Skin epidermis (tissue), 12 donors: ENCODE measurements at regions not wholly inside any gene's neighbourhood (a gene's known extent, or its start where the extent isn't known, plus 50 kb on each side); places are given as distances from the start of the nearest gene placed in this dataset.
"Not testable (repeated sequence)": the region's sequence is repeated elsewhere in the genome, so short reads cannot be mapped to it uniquely, and the experiment has no call there.

Experiments used
- H3K27ac ChIP-seq, 21 experiments: fragments of 200-600 bp; sonication (generic) in 11 of 21; one replicate each; pipeline ENCODE4 v1.5.0; 2020; ENCODE audit warnings: mild to moderate bottlenecking in 3 of 21, inconsistent platforms in 2 of 21, moderate library complexity in 2 of 21
- H3K4me3 ChIP-seq, 7 experiments: fragments of 200-600 bp; sonication (generic) in 2 of 7; one replicate each; pipeline ENCODE4 v1.5.0; 2020; ENCODE audit warnings: inconsistent platforms in 2 of 7, mild to moderate bottlenecking in 2 of 7, moderate library complexity in 1 of 7

DNA sequence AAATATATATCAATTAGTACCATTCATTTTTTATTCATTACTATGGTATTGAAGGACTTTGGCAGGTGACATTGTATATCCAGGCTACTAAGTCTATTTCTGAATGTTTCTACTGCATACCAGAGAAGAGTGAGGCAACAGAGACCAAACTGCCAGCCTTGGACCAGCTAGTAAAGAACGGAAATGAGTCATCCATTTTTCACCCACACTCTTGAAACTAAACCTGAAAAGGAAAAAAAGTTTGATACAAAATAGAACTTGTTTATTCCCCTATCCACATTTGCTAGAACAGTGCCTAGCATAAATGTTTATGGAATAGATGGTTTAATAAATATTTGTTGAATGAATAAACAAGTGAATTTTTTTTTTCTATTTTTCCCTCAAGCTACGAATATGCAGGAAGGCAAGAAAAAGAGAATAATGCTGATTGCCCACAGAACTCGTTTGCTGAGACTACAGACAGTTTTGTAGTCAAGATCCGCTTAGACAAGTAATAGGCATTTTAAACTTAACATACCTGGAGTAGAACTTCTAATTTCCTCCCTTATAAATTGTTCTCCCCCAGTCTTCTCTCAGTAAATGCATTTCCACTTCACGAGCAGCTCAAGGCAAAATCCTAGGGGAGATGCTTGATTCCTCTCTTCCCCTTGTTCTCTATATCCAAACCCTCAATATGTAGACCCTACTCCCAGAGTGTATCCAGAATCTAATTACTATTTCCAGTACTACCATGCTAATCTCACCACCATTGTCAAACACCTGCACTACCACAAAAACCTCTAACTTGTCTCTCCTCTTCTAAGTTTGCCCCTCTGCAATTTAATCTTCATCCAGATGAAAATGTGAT, 146.2 kb upstream of the RASA1 start:
- H3K4me3 ChIP-seq, result no peak overlapping the region

DNA sequence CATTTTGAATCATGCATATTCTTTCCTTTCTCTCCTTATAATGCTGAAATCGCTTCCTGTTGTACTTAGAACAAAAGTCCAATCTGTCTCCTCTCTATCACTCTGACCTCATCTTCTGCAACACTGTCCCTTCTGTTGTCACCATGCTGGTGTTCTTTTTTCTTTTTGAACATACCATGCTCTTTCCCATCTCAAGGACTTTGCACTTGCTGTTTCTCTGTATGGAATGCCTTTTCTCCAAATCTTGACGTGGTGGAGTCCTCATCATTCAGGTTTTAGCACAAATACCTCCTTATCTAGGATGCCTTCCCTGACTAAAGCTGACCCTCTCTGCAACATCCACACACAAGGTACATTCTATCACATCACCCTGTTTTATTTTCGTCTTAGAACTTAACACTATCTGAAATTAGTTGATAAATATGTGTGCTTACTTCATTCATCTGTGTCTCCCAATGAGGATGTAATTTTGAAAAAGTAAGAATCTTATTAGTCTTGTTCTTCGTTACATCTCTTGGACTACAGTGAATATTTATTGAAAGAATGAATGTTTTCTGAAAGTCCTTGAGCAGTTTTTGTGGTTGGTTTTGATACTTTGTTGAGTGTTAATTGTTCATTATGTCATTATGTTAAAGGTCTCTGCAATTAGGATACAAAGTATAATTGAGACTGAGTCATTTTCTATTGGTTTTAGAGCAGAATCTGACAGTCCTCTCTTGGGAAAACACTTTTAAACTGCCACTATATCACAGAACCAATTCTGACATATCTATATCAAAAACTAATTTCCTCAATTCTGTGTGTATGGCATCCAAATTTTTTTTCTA, 145.3 kb upstream of the RASA1 start:
- peak overlapping the region in 10 of 21 experiments; percentile 23 to 87 (median 64) for H3K27ac ChIP-seq
- no peak overlapping the region for H3K4me3 ChIP-seq

More for the DNA sequence above, 146.2 kb upstream of the RASA1 start:
- peak overlapping the region in 14 of 21 experiments; percentile 36 to 87 (median 63) for H3K27ac ChIP-seq

DNA sequence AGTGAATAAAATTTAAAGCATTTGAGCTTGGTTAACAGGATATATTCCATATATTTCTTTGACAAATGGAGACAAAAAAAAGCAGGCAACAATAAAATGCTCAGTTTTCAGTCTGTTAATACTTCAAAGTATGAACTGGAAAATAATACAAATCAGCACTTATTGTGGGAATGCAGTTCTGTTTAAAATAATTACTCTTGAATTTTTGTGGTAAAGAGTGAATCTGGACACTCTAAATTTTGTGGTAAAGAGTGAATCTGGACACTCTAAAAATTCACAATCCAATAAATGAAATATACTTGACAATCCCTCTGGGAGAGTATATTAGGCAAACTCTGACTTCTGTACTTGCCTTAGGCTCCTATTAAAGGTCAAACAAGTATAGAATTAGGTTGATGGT, 141.9 kb upstream of the RASA1 start:
- Histone ChIP-seq H3K27ac (no peak overlapping the region), H3K4me3 (no peak overlapping the region)

DNA sequence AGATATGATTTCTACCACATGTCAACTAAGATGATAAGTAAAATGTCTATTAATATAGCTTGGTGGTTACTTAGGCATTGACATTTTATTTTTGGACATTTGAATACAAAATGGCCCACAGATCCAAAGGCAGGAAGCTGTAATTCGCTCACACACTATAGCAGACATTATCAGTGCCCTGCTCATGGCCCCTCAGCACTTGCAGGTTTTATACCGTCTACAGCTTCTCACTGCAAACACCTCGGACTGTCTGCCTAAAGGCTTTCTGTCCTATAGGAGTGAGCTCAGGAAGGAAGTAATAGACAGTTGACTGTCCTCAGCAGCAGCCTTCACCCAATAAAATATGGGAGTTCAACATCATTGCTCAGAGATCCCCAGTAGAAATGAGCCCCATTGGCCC, 140.8 kb upstream of the RASA1 start:
- Histone ChIP-seq H3K4me3 (no peak overlapping the region), H3K27ac (no peak overlapping the region)

DNA sequence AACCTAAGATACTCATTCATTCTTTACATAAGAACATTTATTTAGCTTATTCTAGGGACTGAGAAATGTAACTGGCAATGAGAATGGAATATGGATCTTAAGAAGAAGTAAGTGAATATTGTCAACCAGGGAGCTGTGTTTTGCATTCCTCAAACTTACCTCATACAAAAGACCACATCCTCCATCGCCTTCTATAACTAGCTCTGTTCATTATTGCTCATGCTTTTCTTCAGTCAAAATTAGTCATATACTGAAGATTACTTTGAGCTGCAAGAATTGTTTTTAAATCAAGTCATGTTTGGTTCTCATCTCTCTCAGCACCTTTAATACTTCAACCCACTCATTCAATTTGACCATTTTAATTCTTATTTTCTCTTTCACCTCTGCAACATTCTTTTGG, 140.3 kb upstream of the RASA1 start:
- Histone ChIP-seq H3K27ac (no peak overlapping the region), H3K4me3 (no peak overlapping the region)

DNA sequence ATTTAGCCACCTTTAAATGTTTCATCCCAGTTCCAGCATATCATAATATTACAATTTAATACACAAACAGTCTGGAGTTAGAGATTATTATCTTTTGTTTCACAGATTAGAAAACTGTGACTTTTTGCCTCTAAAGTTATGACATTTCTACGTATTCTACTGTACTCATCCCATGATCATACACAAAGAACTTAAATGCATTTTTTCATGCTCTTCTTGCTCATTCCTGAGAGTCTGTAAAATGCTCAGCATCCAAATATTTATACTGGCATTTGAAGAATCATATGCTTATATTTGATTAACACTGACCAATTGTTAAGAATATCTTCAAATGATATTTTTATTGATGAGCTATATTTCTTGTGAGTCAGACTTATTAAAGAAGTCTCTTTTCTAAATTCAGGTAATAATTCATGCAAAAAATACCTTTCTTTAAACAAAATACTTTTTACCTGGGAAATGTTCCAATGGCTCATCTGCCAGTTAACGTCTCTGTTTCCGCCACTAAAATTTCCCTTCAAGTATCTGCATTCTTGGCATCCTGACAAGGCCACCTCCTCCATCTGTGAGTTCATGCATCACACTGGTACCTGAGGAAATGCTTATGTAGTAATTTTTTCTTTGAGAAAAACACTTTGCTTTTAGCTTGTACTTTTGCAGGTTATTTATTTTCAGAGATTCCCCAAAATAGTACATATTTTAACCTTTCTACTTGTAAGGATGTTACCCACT, 139.6 kb upstream of the RASA1 start:
- H3K27ac ChIP-seq, result no peak overlapping the region

DNA sequence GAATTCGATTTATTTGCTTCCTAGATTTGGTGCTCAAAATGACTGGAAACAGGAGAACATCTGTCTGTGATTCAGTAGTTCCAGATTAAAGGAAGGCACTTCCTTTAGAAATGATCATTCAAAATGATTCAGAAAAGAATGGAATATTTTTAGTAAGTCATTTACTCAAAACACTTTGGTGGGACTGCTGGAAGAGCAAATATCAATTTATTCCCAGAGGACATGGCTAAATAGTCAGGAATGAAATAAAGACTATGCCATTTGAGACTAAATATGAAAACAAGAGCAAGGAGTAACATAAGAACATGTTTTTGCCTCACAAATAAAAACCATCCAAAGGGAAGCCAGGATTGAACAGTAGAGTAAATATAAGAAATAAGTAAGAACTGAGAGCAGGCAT, 138.6 kb upstream of the RASA1 start:
- no peak overlapping the region for H3K4me3 ChIP-seq
- H3K27ac ChIP-seq, result no peak overlapping the region

More for the DNA sequence above, 139.6 kb upstream of the RASA1 start:
- H3K4me3 ChIP-seq, result no peak overlapping the region

DNA sequence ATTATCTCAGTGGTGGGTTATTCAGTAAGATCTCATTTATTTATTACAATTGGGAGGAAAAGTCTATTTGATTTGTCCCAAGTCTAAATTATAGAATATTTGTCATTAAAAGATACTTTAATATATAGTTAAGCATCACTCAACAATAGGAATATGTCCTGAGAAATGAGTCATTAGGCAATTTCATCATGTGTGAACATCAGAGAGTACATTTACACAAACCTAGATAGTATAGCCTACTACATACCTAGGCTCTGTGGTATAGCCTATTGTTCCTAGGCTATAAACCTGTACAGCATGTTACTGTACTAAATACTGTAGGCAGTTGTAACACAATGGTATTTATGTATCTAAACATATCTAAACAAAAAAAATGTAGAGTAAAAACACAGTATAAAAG, 135.0 kb upstream of the RASA1 start:
- no peak overlapping the region for H3K4me3 ChIP-seq
- H3K27ac ChIP-seq, result no peak overlapping the region

DNA sequence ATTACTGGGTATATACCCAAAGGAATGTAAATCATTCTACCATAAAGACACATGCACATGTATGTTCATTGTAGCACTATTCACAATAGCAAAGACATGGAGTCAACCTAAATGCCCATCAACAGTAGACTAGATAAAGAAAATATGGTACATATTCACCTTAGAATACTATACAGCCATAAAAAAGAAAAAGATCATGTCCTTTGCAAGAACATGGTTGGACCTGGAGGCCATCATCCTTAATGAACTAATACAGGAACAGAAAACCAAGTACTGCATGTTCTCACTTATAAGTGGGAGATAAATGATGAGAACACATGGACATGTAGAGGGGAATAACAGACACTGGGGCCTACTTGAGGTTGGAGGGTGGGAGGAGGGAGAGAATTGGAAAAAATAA, 133.2 kb upstream of the RASA1 start:
- H3K27ac ChIP-seq, H3K4me3 ChIP-seq: not testable (repeated sequence)

DNA sequence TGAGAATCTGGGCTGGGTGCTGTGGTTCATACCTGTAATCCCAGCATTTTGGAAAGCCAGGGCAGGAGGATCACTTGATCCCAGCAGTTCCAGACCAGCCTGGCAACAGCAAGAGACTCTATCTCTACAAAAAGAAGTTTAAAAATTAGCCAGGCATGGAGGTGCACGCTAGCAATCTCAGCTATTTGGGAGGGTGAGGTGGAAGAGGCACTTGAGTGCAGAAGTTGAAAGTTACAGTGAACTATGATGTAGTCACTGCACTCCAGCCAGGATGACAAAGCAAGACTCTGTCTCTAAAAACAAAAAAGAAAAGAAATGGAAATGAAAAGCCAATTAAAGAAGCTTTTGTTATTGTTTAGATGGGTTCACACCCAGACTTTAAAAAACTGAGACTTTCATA, 131.6 kb upstream of the RASA1 start:
- no peak overlapping the region for H3K4me3 ChIP-seq
- H3K27ac ChIP-seq, result no peak overlapping the region

DNA sequence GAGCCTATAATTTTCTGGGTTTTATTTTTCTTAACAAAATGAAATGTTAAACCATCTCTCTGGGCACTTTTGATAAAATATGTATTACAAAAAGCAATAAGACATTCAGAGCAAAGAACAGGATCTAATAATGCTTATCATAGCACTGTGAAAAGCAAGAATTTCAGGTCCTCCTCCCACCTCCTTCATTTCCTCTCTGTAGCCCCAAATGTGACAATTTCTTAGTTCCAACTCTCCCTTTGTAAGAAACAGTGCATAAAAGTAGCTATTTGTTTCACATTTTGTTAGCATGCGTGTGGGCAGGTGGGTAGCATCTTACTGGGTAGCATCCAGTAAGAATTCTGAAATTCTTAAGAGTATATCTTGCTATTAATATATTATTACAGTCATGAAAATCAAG, 130.9 kb upstream of the RASA1 start:
- Histone ChIP-seq H3K27ac (no peak overlapping the region), H3K4me3 (no peak overlapping the region)

DNA sequence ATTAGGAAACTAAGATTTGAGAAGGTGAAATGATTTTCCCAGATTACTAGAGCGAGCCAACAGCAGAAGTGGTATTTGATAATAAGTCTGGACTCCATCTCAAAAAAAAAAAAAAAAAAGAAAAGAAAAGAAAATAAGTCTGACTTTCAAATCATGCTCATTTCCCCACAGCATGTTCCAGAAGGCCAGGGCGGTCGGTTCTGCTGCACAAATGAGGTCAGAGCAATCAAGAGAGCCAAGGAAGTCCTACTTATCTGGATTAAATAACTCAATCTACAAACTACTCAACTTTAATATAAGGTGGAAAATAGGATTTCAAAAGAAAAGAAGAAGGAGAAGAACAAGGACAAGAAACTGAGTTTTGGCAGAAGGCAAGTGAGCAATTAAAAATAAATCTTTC, 130.4 kb upstream of the RASA1 start:
- Histone ChIP-seq H3K27ac (no peak overlapping the region), H3K4me3 (no peak overlapping the region)

DNA sequence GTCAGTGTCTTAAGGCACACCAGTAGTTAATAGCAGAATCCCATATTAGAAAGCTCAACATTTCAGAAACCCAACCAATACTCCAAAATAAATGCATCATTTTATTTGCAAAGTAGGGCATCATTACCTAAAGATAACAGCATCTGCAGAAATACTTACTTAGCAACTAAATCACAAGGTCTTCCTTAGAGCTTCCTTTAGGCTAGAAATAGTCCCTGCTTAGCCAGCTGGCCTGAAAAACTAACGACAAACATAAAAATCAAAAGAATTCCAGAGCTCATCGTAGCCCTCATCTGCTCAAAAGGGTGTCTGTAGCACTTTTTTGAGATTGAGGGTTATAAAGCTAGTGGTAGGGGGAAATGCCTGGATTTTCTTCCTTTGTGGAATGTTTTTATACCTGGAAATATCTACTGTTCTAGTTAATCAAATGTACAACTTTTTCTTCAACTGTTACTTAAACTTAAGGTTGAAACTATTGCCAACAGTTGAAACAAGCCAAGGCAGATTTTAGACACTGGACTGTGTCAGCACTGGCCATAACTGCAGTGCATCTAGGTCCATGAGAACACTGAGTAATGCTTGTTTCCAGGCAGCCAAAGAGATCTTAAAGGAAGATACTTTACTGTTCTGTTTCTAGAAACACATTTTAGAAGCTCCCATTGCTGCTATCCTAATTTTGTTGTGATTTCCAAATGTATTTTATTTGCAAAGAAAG, 129.4 kb upstream of the RASA1 start:
- Histone ChIP-seq H3K4me3 (no peak overlapping the region), H3K27ac (no peak overlapping the region)

DNA sequence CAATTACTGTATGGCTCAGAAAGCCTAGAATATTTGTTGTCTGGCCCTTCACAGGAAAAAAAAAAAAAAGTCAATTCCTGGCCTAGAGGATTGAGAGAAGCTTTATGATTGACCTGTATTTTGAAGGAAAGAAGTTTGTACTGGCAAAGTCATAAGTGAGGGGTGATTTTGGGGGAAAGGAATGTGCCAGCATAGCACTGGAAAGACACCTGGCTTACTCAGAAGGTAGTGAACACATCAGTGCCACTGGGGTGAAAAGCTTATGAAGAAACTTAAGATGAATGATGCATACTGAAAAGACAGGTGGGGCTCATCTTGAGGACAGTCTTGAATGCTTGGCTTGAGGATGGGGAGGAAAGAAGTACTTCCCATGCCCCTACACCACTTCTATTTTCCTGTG, 127.9 kb upstream of the RASA1 start:
- Histone ChIP-seq H3K4me3 (no peak overlapping the region), H3K27ac (no peak overlapping the region)

DNA sequence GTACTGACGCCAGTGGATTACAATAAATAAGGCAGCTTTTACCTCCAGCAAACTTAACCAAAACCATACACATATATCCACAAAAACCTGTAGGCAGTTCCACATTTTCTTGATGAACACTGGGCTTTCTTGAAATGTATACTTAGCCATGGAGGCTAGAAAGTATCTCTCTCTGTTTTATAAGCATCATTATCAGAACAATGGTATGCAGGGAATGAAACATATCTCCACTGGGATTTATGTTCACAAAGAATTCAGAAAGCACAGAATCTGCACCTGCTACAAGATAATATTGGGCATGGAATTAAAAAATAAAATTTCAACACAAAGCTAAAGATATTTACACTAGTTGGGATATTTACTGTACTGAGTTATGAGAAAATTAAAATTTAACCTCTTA, 126.1 kb upstream of the RASA1 start:
- H3K4me3 ChIP-seq, result no peak overlapping the region
- no peak overlapping the region for H3K27ac ChIP-seq

DNA sequence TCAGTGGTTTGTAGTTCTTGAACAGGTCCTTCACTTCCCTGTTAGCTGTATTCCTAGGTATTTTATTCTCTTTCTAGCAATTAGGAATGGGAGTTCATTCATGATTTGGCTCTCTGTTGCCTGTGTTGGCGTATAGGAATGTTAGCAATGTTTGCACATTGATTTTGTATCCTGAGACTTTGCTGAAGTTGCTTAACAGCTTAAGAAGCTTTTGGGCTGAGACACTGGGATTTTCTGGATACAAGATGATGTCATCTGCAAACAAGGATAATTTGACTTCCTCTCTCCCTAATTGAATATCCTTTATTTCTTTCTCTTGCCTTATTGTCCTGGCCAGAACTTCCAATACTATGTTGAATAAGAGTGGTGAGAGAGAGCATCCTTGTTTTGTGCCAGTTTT, 121.8 kb upstream of the RASA1 start:
- H3K4me3 ChIP-seq, H3K27ac ChIP-seq: not testable (repeated sequence)

DNA sequence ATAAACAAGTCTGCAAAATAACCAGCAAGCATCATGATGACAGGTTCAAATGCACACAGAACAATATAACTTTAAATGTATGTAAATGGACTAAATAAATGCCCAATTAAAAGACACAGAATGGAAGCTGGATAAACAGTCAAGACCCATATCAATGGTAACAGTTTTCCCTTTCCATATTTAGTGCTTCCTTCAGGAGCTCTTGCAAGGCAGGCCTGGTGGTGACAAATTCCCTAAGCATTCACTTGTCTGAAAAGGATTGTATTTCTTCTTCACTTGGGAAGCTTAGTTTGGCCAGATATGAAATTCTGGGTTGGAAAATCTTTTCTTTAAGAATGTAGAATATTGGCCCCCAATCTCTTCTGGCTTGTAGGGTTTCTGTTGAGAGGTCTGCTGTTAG, 120.2 kb upstream of the RASA1 start:
- Histone ChIP-seq H3K4me3 (no peak overlapping the region), H3K27ac (no peak overlapping the region)

DNA sequence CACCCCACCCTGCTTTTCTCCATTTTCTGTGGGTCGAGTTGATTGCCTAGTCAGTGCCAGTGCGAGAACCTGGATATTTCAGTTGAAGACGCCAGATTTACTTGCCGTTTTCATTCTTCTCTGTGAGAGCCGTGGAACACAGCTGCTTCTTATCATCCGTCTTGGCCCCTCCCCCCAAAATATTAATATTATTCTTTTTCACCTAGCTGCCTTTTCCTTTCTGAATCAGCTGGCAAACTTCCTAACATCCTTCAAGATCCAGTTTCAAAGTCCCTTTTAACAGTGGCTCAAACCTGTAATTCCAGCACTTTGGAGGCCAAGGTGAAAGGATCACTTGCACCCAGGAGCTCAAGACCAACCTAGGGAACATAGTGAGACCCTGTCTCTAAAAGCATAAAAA, 117.1 kb upstream of the RASA1 start:
- Histone ChIP-seq H3K27ac (no peak overlapping the region), H3K4me3 (no peak overlapping the region)

DNA sequence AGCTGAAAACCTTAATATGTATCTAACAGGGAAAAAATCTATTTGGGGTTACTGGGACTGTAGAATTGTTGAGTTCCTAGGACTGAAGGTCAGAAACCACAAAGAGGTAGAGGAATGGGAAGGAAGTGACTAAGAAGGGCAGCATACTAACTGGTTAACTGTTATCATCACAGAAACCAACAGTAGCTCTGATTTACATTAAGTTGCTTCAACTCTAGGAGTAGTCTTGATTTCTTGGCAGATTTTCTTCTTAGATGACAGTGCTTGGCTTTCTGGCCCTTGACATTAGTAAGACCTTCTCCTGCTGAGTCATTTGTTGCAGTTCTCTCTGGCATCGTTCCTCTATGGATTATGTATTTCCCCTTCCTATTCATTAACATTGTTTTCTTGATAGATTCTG, 116.1 kb upstream of the RASA1 start:
- no peak overlapping the region for H3K27ac ChIP-seq
- no peak overlapping the region for H3K4me3 ChIP-seq

DNA sequence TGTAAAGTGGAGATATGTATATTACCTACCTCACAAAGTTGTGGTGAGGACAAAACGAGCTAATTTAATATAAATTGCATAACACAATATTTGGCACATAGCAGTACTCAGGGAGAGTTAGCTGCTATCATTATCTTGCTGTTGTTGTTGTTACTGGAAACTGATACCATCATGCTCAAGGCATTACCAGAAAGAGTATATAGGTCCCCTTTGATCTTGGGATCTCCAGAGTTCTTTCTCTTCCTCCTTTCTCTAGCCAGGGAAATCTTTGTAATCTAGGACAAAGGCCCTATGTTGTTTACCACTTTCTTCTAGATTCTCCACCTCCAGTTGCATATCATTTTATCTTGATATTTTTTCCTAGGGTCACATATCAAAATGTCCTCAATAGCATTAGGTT, 114.8 kb upstream of the RASA1 start:
- H3K4me3 ChIP-seq, result no peak overlapping the region
- no peak overlapping the region for H3K27ac ChIP-seq
